ENCODE measurements at regions not wholly inside any gene's neighbourhood (a gene's known extent, or its start where the extent isn't known, plus 50 kb on each side); places are given as distances from the start of the nearest gene placed in this dataset.

GRCh38 chr5:85951707-85952210 is 666.0 kb upstream of the COX7C start:
- TF ChIP-seq CTCF (conservative IDR thresholded peaks at IDR 0.05; ENCODE audit: low read length) (no peak), EZH2phosphoT487 (IDR thresholded peaks at IDR 0.05; ENCODE audit: borderline replicate concordance) (no peak)

Measured in Loucy (cell line).